Natural killer cell (primary cell): ENCODE measurements at regions not wholly inside any gene's neighbourhood (a gene's known extent, or its start where the extent isn't known, plus 50 kb on each side); places are given as distances from the start of the nearest gene placed in this dataset.

Experiments used
- ATAC-seq, 3 donors: fragments of 150-1000 bp in 2 of 3; fragments of 200-7000 bp in 1 of 3; cut with Tn5 transposase; 1 replicate in 1 of 3; 2 replicates in 2 of 3; pipeline ENCODE4 v1.10.0; 2021; ENCODE audit warnings: mild to moderate bottlenecking in 2 of 3, moderate library complexity in 2 of 3
- DNase-seq, 2 donors: peaks; one replicate each; pipeline versions ENCODE4 v3.0.0 to v3.0.0-alpha.2; 2013 to 2021; ENCODE audit warnings: mixed read lengths in 1 of 2
- H3K27ac ChIP-seq: one replicate; pipeline ENCODE4 v1.5.1; 2013; ENCODE audit warnings: mild to moderate bottlenecking, low read length
- H3K27me3 ChIP-seq: one replicate; pipeline ENCODE4 v1.6.1; 2013; ENCODE audit warnings: low read length; ENCODE audit not compliant: control insufficient read depth, insufficient read depth
- H3K36me3 ChIP-seq: one replicate; pipeline ENCODE4 v1.6.1; 2013; ENCODE audit warnings: low read length; ENCODE audit not compliant: control insufficient read depth, insufficient read depth
- H3K4me1 ChIP-seq: one replicate; pipeline ENCODE4 v1.6.1; 2013; ENCODE audit warnings: low read length; ENCODE audit not compliant: control insufficient read depth, insufficient read depth
- H3K4me3 ChIP-seq: one replicate; pipeline ENCODE4 v1.5.1; 2013; ENCODE audit warnings: low read length
- H3K9me3 ChIP-seq: one replicate; pipeline ENCODE4 v1.6.1; 2013; ENCODE audit warnings: low read length; ENCODE audit not compliant: control insufficient read depth, insufficient read depth
- H3K27ac Mint-ChIP-seq, 2 donors: one replicate each; pipeline ENCODE4 v1.8.0; 2022; ENCODE audit warnings: mild to moderate bottlenecking in 2 of 2, mixed read lengths in 2 of 2, moderate library complexity in 1 of 2
- H3K27me3 Mint-ChIP-seq, 2 donors: one replicate each; pipeline ENCODE4 v1.8.0; 2022; ENCODE audit warnings: low read depth in 2 of 2, mixed read lengths in 2 of 2
- H3K36me3 Mint-ChIP-seq: one replicate; pipeline ENCODE4 v1.8.0; 2022; ENCODE audit warnings: mixed read lengths
- H3K4me1 Mint-ChIP-seq, 2 donors: one replicate each; pipeline ENCODE4 v1.8.0; 2022; ENCODE audit warnings: mixed read lengths in 2 of 2
- H3K4me3 Mint-ChIP-seq: one replicate; pipeline ENCODE4 v1.8.0; 2022; ENCODE audit warnings: mild to moderate bottlenecking, moderate library complexity, mixed read lengths
- H3K9me3 Mint-ChIP-seq, 2 donors: one replicate each; pipeline ENCODE4 v1.8.0; 2022; ENCODE audit warnings: mixed read lengths in 2 of 2
- WGBS: methylation state at CpG from one replicate; pipeline ENCODE4 v1.1.7; 2013; ENCODE audit warnings: missing lambda C conversion rate; ENCODE audit not compliant: insufficient coverage; 5-methylcytosine and 5-hydroxymethylcytosine counted together
- intact Hi-C: fragments of 100-400 bp; cut with micrococcal nuclease; formaldehyde crosslinking; loops from one replicate; pipeline ENCODE4 v1.14.2; 2022
- TF ChIP-seq, protein P1 (sequence below): fragments of 200-600 bp; IDR thresholded peaks from one replicate; pipeline ENCODE4 v1.8.0; 2022; ENCODE audit warnings: antibody characterized with exemption

DNA sequence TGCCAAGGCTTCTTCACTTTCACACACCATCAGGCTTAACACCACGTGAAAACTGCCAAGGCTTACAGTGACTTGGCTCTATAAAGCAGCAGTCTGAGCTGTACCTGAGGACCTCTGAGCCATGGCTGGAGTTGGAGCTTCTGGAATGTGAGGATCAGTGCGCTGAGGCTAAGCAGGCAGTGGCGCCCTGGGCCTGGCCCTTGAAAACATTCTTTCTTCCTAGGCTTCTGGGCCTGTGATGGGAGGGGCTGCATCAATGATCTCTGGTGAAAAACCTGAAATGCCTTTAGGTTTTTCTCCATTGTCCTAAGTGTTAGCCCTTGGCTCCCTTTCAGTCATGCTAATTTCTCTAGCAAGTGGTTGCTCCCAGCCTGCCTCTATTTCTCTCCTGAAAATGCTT lies 192.5 kb upstream of the PCDH20 start:
- Mint-ChIP-seq H3K36me3 (no peaks in the 10 kb centered on the region), H3K9me3 (peaks cover 10 to 28% of the 10 kb centered on the region in 2 donors), H3K4me1 (no peaks in the 10 kb centered on the region), H3K27me3 (no peaks in the 10 kb centered on the region), H3K4me3 (no peak overlapping the region), H3K27ac (no peak overlapping the region)
- Histone ChIP-seq H3K27ac (no peak overlapping the region), H3K27me3 (no peaks in the 10 kb centered on the region), H3K9me3 (peaks cover 16% of the 10 kb centered on the region), H3K36me3 (no peaks in the 10 kb centered on the region), H3K4me1 (no peaks in the 10 kb centered on the region), H3K4me3 (no peak overlapping the region)
- ATAC-seq (no peak), DNase-seq (no peak)
- intact Hi-C loops, result no loop called here
- TF ChIP-seq, protein P1, sequence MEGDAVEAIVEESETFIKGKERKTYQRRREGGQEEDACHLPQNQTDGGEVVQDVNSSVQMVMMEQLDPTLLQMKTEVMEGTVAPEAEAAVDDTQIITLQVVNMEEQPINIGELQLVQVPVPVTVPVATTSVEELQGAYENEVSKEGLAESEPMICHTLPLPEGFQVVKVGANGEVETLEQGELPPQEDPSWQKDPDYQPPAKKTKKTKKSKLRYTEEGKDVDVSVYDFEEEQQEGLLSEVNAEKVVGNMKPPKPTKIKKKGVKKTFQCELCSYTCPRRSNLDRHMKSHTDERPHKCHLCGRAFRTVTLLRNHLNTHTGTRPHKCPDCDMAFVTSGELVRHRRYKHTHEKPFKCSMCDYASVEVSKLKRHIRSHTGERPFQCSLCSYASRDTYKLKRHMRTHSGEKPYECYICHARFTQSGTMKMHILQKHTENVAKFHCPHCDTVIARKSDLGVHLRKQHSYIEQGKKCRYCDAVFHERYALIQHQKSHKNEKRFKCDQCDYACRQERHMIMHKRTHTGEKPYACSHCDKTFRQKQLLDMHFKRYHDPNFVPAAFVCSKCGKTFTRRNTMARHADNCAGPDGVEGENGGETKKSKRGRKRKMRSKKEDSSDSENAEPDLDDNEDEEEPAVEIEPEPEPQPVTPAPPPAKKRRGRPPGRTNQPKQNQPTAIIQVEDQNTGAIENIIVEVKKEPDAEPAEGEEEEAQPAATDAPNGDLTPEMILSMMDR, result no peak
- 64% methylated on average over 3 of the region's 3 CpGs for WGBS

DNA sequence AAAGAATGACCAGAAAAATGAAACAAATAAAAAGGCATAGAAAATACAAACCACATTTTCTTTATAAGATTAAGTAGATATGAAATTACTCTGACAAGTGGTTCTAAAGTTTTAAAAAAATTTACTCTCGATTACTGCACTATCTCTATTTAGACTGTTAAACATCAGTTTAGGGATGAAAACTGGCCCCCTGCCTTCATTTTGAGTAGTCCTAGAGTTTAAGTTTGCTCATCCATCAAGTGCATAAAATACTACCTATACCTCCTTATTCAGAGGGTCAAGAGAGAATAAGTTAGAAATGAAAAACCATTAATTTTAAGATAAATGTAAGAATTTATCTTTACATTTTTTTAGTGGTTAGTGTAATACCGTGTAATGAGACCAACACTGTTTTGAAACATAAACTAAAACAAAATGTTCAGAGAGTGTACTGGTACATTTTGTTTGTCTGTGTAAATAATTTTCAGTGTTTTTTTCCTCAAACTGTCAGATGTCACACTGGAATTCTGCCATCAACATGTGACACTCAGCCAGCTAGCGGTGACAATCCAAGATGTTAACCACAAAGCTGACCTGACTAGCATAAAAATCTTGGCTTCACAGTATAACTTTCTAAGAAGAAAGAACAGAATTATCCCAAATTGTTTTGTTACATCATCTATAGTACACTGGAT lies 184.8 kb upstream of the PCDH20 start:
- Histone ChIP-seq H3K36me3 (no peaks in the 10 kb centered on the region), H3K27me3 (no peaks in the 10 kb centered on the region), H3K27ac (no peak overlapping the region), H3K4me3 (no peak overlapping the region), H3K4me1 (no peaks in the 10 kb centered on the region), H3K9me3 (no peaks in the 10 kb centered on the region)
- Mint-ChIP-seq H3K27me3 (no peaks in the 10 kb centered on the region), H3K36me3 (peaks cover 10% of the 10 kb centered on the region), H3K9me3 (peaks cover 9 to 22% of the 10 kb centered on the region in 2 donors), H3K27ac (no peak overlapping the region), H3K4me1 (no peaks in the 10 kb centered on the region), H3K4me3 (no peak overlapping the region)
- DNase-seq (no peak), ATAC-seq (no peak)
- intact Hi-C loops, result no loop called here
- TF ChIP-seq, protein P1, result no peak
- WGBS, result 75% methylated on average over 1 of the region's 3 CpGs

DNA sequence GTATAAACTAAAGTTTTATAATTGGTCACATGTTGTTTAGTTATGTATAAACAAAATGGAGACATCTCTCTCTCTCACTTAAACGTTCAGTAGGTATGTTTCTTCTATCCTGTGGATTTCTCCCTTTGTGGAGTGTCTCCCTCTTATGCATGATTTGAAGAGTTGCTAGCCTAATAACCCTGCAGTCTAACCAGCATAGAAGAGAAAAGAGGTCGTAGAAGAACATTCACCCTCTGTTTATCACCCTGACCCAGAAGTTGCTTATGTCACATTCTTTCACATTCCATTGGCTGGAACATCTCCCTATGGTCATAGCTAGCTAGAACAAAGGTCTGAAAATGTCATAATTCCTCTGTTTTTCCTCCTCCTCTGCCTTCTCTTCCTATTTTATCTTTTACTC lies 176.8 kb upstream of the PCDH20 start:
- DNase-seq (no peak), ATAC-seq (no peak)
- intact Hi-C loops, result no loop called here
- Histone ChIP-seq H3K27ac (no peak overlapping the region), H3K9me3 (no peaks in the 10 kb centered on the region), H3K27me3 (no peaks in the 10 kb centered on the region), H3K36me3 (no peaks in the 10 kb centered on the region), H3K4me3 (no peak overlapping the region), H3K4me1 (no peaks in the 10 kb centered on the region)
- Mint-ChIP-seq H3K4me1 (no peaks in the 10 kb centered on the region), H3K36me3 (peaks cover 3% of the 10 kb centered on the region), H3K27me3 (no peaks in the 10 kb centered on the region), H3K27ac (no peak overlapping the region), H3K4me3 (no peak overlapping the region), H3K9me3 (peaks cover 7 to 9% of the 10 kb centered on the region in 2 donors)
- TF ChIP-seq, protein P1, result no peak
- WGBS, result 33% methylated on average over 1 of the region's 2 CpGs

DNA sequence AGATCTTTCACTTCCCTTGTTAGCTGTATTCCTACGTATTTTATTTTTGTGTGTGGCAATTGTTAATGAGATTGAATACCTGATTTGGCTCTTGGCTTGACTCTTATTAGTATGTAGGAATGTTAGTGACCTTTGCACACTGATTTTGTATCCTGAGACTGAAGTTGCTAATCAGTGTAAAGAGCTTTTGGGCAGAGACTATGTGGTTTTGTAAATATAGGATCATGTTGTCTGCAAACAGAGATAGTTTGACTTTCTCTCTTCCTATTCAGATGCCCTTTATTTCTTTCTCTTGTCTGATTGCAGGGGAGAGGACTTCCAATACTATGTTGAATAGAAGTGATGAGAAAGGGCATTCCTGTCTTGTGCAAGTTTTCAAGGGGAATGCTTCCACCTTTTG lies 160.3 kb upstream of the PCDH20 start:
- Histone ChIP-seq H3K9me3 (no peaks in the 10 kb centered on the region), H3K27me3 (no peaks in the 10 kb centered on the region), H3K27ac (no peak overlapping the region), H3K36me3 (no peaks in the 10 kb centered on the region), H3K4me1 (no peaks in the 10 kb centered on the region), H3K4me3 (no peak overlapping the region)
- Mint-ChIP-seq H3K9me3 (peaks cover 14 to 22% of the 10 kb centered on the region in 2 donors), H3K27me3 (no peaks in the 10 kb centered on the region), H3K4me1 (no peaks in the 10 kb centered on the region), H3K27ac (no peak overlapping the region), H3K4me3 (no peak overlapping the region), H3K36me3 (no peaks in the 10 kb centered on the region)
- WGBS, result 100% methylated on average over 1 of the region's 1 CpG
- ATAC-seq, result no peak
- DNase-seq, result no peak
- TF ChIP-seq, protein P1, result no peak
- intact Hi-C loops, result no loop called here
